IMR-90 (cell line): ENCODE measurements at regions not wholly inside any gene's neighbourhood (a gene's known extent, or its start where the extent isn't known, plus 50 kb on each side); places are given as distances from the start of the nearest gene placed in this dataset.

Experiments
- BHLHE40 ChIP-seq: fragments of 150-350 bp; IDR thresholded peaks from 2 replicates; pipeline ENCODE4 v1.6.1; 2016; ENCODE audit warnings: mild to moderate bottlenecking, low read depth, low read length
- CEBPB ChIP-seq: IDR thresholded peaks from 2 replicates; pipeline ENCODE4 v1.6.1; 2012; ENCODE audit warnings: low read depth, low read length, improper control_type of control experiment
- CHD1 ChIP-seq: IDR thresholded peaks from 2 replicates; pipeline ENCODE4 v1.6.1; 2012; ENCODE audit warnings: low read depth, low read length, improper control_type of control experiment
- FOS ChIP-seq: fragments of 150-350 bp; IDR thresholded peaks from 2 replicates; pipeline ENCODE4 v1.6.1; 2016; ENCODE audit warnings: low read depth, low read length
- MAFK ChIP-seq: IDR thresholded peaks from 2 replicates; pipeline ENCODE4 v1.6.1; 2012; ENCODE audit warnings: low read depth, low read length, improper control_type of control experiment
- MAZ ChIP-seq: IDR thresholded peaks from 2 replicates; pipeline ENCODE4 v1.6.1; 2012; ENCODE audit warnings: low read depth, mild to moderate bottlenecking, low read length, improper control_type of control experiment, moderate library complexity, borderline replicate concordance
- MXI1 ChIP-seq: IDR thresholded peaks from 2 replicates; pipeline ENCODE4 v1.6.1; 2012; ENCODE audit warnings: low read depth, mild to moderate bottlenecking, low read length, moderate library complexity, borderline replicate concordance
- NFE2L2 ChIP-seq: fragments of 150-350 bp; IDR thresholded peaks from 2 replicates; pipeline ENCODE4 v1.6.1; 2016; ENCODE audit warnings: low read depth, mild to moderate bottlenecking, low read length
- POLR2A ChIP-seq: IDR thresholded peaks from 2 replicates; pipeline ENCODE4 v1.6.1; 2012; ENCODE audit warnings: mild to moderate bottlenecking, low read depth, low read length
- RAD21 ChIP-seq: IDR thresholded peaks from 2 replicates; pipeline ENCODE4 v1.6.1; 2012; ENCODE audit warnings: low read length, improper control_type of control experiment
- RCOR1 ChIP-seq: IDR thresholded peaks from 2 replicates; pipeline ENCODE4 v1.6.1; 2012; ENCODE audit warnings: mild to moderate bottlenecking, low read length, improper control_type of control experiment; ENCODE audit not compliant: insufficient replicate concordance
- RFX5 ChIP-seq: IDR thresholded peaks from 2 replicates; pipeline ENCODE4 v1.8.0; 2012; ENCODE audit warnings: low read depth, mild to moderate bottlenecking, low read length, moderate library complexity
- SMC3 ChIP-seq: fragments of 150-350 bp; IDR thresholded peaks from 2 replicates; pipeline ENCODE4 v1.6.1; 2016; ENCODE audit warnings: low read depth, mild to moderate bottlenecking, antibody characterized with exemption, low read length, moderate library complexity
- TF ChIP-seq, protein P1 (sequence below): conservative IDR thresholded peaks from 2 replicates; pipeline ENCODE4 v1.5.1; 2012; ENCODE audit warnings: mild to moderate bottlenecking, low read depth, low read length, improper control_type of control experiment

- no peak for TF ChIP-seq BHLHE40
- TF ChIP-seq, protein P1, sequence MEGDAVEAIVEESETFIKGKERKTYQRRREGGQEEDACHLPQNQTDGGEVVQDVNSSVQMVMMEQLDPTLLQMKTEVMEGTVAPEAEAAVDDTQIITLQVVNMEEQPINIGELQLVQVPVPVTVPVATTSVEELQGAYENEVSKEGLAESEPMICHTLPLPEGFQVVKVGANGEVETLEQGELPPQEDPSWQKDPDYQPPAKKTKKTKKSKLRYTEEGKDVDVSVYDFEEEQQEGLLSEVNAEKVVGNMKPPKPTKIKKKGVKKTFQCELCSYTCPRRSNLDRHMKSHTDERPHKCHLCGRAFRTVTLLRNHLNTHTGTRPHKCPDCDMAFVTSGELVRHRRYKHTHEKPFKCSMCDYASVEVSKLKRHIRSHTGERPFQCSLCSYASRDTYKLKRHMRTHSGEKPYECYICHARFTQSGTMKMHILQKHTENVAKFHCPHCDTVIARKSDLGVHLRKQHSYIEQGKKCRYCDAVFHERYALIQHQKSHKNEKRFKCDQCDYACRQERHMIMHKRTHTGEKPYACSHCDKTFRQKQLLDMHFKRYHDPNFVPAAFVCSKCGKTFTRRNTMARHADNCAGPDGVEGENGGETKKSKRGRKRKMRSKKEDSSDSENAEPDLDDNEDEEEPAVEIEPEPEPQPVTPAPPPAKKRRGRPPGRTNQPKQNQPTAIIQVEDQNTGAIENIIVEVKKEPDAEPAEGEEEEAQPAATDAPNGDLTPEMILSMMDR = no peak
- no peak for TF ChIP-seq CEBPB
- TF ChIP-seq SMC3 = no peak
- TF ChIP-seq POLR2A = no peak
- no peak for TF ChIP-seq CHD1
- TF ChIP-seq RCOR1 = no peak
- TF ChIP-seq MAZ = no peak
- TF ChIP-seq RAD21 = no peak
- no peak for TF ChIP-seq MXI1
- TF ChIP-seq FOS = no peak
- no peak for TF ChIP-seq RFX5
- TF ChIP-seq NFE2L2 = no peak
- no peak for TF ChIP-seq MAFK
These were observed 213.9 kb downstream of the PHETA1 start for GRCh38 chr12:111155020-111155419.
